Fibroblast of lung (primary cell): ENCODE measurements at regions not wholly inside any gene's neighbourhood (a gene's known extent, or its start where the extent isn't known, plus 50 kb on each side); places are given as distances from the start of the nearest gene placed in this dataset.

Experiments
- DNase-seq, 2 donors: peaks; one replicate each; pipeline versions ENCODE4 v3.0.0 to v3.0.0-alpha.2; 2010; ENCODE audit warnings: low read depth in 2 of 2
- H2AFZ ChIP-seq: 2 replicates; pipeline ENCODE4 v1.5.1; 2012; ENCODE audit warnings: low read length, control low read depth, inconsistent platforms
- H3K27ac ChIP-seq: 2 replicates; pipeline ENCODE4 v1.5.1; 2011; ENCODE audit warnings: low read length, control low read depth; ENCODE audit not compliant: insufficient read depth
- H3K27me3 ChIP-seq: 2 replicates; pipeline ENCODE4 v1.5.1; 2011; ENCODE audit warnings: mild to moderate bottlenecking, low read length; ENCODE audit not compliant: control insufficient read depth, insufficient read depth
- H3K36me3 ChIP-seq: 2 replicates; pipeline ENCODE4 v1.5.1; 2011; ENCODE audit warnings: low read length; ENCODE audit not compliant: control insufficient read depth, insufficient read depth
- H3K4me1 ChIP-seq: 2 replicates; pipeline ENCODE4 v1.5.1; 2011; ENCODE audit warnings: low read length; ENCODE audit not compliant: control insufficient read depth, insufficient read depth; ENCODE audit errors: extremely low read depth
- H3K4me2 ChIP-seq: 2 replicates; pipeline ENCODE4 v1.5.1; 2011; ENCODE audit warnings: low read length, control low read depth; ENCODE audit not compliant: insufficient read depth; ENCODE audit errors: extremely low read depth
- H3K4me3 ChIP-seq, 4 experiments: fragments of 200-600 bp in 1 of 4; sonication (generic) in 1 of 4; replicated peaks in 1 of 4; 2 replicates each; pipeline ENCODE4 v1.5.1; 2011 to 2016; ENCODE audit warnings: low read length in 4 of 4, low read depth in 3 of 4, mild to moderate bottlenecking in 3 of 4, control low read depth in 2 of 4, inconsistent platforms in 1 of 4, mixed read lengths in 1 of 4; ENCODE audit not compliant: insufficient read depth in 1 of 4; ENCODE audit errors: control extremely low read depth in 1 of 4
- H3K79me2 ChIP-seq: 2 replicates; pipeline ENCODE4 v1.5.1; 2012; ENCODE audit warnings: mild to moderate bottlenecking, low read length, inconsistent platforms; ENCODE audit not compliant: control insufficient read depth, insufficient read depth
- H3K9ac ChIP-seq: 2 replicates; pipeline ENCODE4 v1.5.1; 2011; ENCODE audit warnings: mild to moderate bottlenecking, low read length, control low read depth; ENCODE audit not compliant: insufficient read depth
- H3K9me3 ChIP-seq: 2 replicates; pipeline ENCODE4 v1.5.1; 2012; ENCODE audit warnings: low read depth, low read length; ENCODE audit not compliant: control insufficient read depth, insufficient read depth
- H4K20me1 ChIP-seq: 2 replicates; pipeline ENCODE4 v1.5.1; 2011; ENCODE audit warnings: low read length; ENCODE audit not compliant: control insufficient read depth, insufficient read depth; ENCODE audit errors: extremely low read depth
- CTCF ChIP-seq, 2 donors: IDR thresholded peaks in 1 of 2; conservative IDR thresholded peaks in 1 of 2; 1 replicate in 1 of 2; 2 replicates in 1 of 2; pipeline ENCODE4 v1.5.1; 2011 to 2012; ENCODE audit warnings: low read length in 2 of 2, control low read depth in 1 of 2, inconsistent platforms in 1 of 2, low read depth in 1 of 2, mild to moderate bottlenecking in 1 of 2
- EZH2 ChIP-seq: IDR thresholded peaks from 2 replicates; pipeline ENCODE4 v1.5.1; 2012; ENCODE audit warnings: low read length, control low read depth, mild to moderate bottlenecking; ENCODE audit errors: missing control alignments

GRCh38 chr2:5145053-5145452 is 547.1 kb upstream of the SOX11 start:
- H3K27ac ChIP-seq = no peak overlapping the region
- H3K27me3 ChIP-seq = no peaks in the 10 kb centered on the region
- no peak overlapping the region for H3K9ac ChIP-seq
- H3K9me3 ChIP-seq = no peaks in the 10 kb centered on the region
- H3K4me1 ChIP-seq = no peaks in the 10 kb centered on the region
- no peak overlapping the region for H2AFZ ChIP-seq
- DNase-seq = no peak
- TF ChIP-seq EZH2 = no peak
- no peak for TF ChIP-seq CTCF (conservative IDR thresholded peaks at IDR 0.05 in 1 of 2, IDR thresholded peaks at IDR 0.05 in 1 of 2; ENCODE audit: low read depth in 1 of 2, low read length in 2 of 2)
- no peak overlapping the region for H3K4me2 ChIP-seq
- H3K4me3 ChIP-seq = no peak overlapping the region
- H4K20me1 ChIP-seq = no peaks in the 10 kb centered on the region
- H3K36me3 ChIP-seq = no peaks in the 10 kb centered on the region
- no peaks in the 10 kb centered on the region for H3K79me2 ChIP-seq

GRCh38 chr2:5145801-5146200 is 546.4 kb upstream of the SOX11 start:
- DNase-seq = no peak
- no peak for TF ChIP-seq EZH2
- no peak for TF ChIP-seq CTCF (conservative IDR thresholded peaks at IDR 0.05 in 1 of 2, IDR thresholded peaks at IDR 0.05 in 1 of 2; ENCODE audit: low read depth in 1 of 2, low read length in 2 of 2)
- Histone ChIP-seq H3K9me3 (no peaks in the 10 kb centered on the region), H3K27me3 (no peaks in the 10 kb centered on the region), H3K9ac (no peak overlapping the region), H3K27ac (no peak overlapping the region), H3K4me2 (no peak overlapping the region), H3K4me3 (no peak overlapping the region), H4K20me1 (no peaks in the 10 kb centered on the region), H2AFZ (no peak overlapping the region), H3K4me1 (no peaks in the 10 kb centered on the region), H3K36me3 (no peaks in the 10 kb centered on the region), H3K79me2 (no peaks in the 10 kb centered on the region)

- H3K4me2 ChIP-seq = no peak overlapping the region
- H3K9ac ChIP-seq = no peak overlapping the region
- no peaks in the 10 kb centered on the region for H3K9me3 ChIP-seq
- no peaks in the 10 kb centered on the region for H3K4me1 ChIP-seq
- no peaks in the 10 kb centered on the region for H3K27me3 ChIP-seq
- no peaks in the 10 kb centered on the region for H4K20me1 ChIP-seq
- no peak overlapping the region for H3K27ac ChIP-seq
- TF ChIP-seq EZH2 = no peak
- no peak for TF ChIP-seq CTCF (conservative IDR thresholded peaks at IDR 0.05 in 1 of 2, IDR thresholded peaks at IDR 0.05 in 1 of 2; ENCODE audit: low read depth in 1 of 2, low read length in 2 of 2)
- H3K36me3 ChIP-seq = no peaks in the 10 kb centered on the region
- H3K79me2 ChIP-seq = no peaks in the 10 kb centered on the region
- DNase-seq = no peak
- no peak overlapping the region for H2AFZ ChIP-seq
- H3K4me3 ChIP-seq = no peak overlapping the region
Observed at GRCh38 chr2:5148392-5149085, 543.6 kb upstream of the SOX11 start.
